ENCODE measurements at regions not wholly inside any gene's neighbourhood (a gene's known extent, or its start where the extent isn't known, plus 50 kb on each side); places are given as distances from the start of the nearest gene placed in this dataset.

- no peak for DNase-seq (ENCODE audit: low read depth, low spot score)
- CTCF ChIA-PET, result no interaction called here
- H3K4me3 ChIP-seq (ENCODE audit: low read depth, low read length), result no peak overlapping the region
- no peak for TF ChIP-seq CTCF (IDR thresholded peaks at IDR 0.05; ENCODE audit: insufficient read depth, low read length, missing control alignments)
- POLR2A ChIA-PET, result no interaction called here
Observed at GRCh38 chr6:15763364-15763763, 100.5 kb upstream of the DTNBP1 start.

- DNase-seq (ENCODE audit: low read depth, low spot score), result no peak
- H3K4me3 ChIP-seq (ENCODE audit: low read depth, low read length), result no peak overlapping the region
- no peak for TF ChIP-seq CTCF (IDR thresholded peaks at IDR 0.05; ENCODE audit: insufficient read depth, low read length, missing control alignments)
- ChIA-PET CTCF (no interaction called here), POLR2A (no interaction called here)
Observed at GRCh38 chr6:15761045-15761502, 98.2 kb upstream of the DTNBP1 start.

GRCh38 chr6:15758631-15759215, 95.9 kb upstream of the DTNBP1 start:
- POLR2A ChIA-PET, result no interaction called here
- no peak overlapping the region for H3K4me3 ChIP-seq (ENCODE audit: low read depth, low read length)
- TF ChIP-seq CTCF (IDR thresholded peaks at IDR 0.05; ENCODE audit: insufficient read depth, low read length, missing control alignments), result no peak
- no peak for DNase-seq (ENCODE audit: low read depth, low spot score)
- CTCF ChIA-PET, result no interaction called here

- ChIA-PET CTCF (no interaction called here), POLR2A (no interaction called here)
- no peak overlapping the region for H3K4me3 ChIP-seq (ENCODE audit: low read depth, low read length)
- TF ChIP-seq CTCF (IDR thresholded peaks at IDR 0.05; ENCODE audit: insufficient read depth, low read length, missing control alignments), result no peak
- DNase-seq (ENCODE audit: low read depth, low spot score), result no peak
Observed at GRCh38 chr6:15755526-15755925, 92.7 kb upstream of the DTNBP1 start.

GRCh38 chr6:15754706-15755079, 91.9 kb upstream of the DTNBP1 start:
- CTCF ChIA-PET, result interaction anchor here (1.2 kb wide), 1 partner anchor 428 kb away, joined by 3 read pairs; no protein-coding TSS in a partner anchor
- DNase-seq (ENCODE audit: low read depth, low spot score), result no peak
- H3K4me3 ChIP-seq (ENCODE audit: low read depth, low read length), result no peak overlapping the region
- no peak for TF ChIP-seq CTCF (IDR thresholded peaks at IDR 0.05; ENCODE audit: insufficient read depth, low read length, missing control alignments)
- POLR2A ChIA-PET, result no interaction called here

- CTCF ChIA-PET, result interaction anchor here (1.2 kb wide), 1 partner anchor 428 kb away, joined by 3 read pairs; no protein-coding TSS in a partner anchor
- DNase-seq (ENCODE audit: low read depth, low spot score), result no peak
- POLR2A ChIA-PET, result no interaction called here
Observed at GRCh38 chr6:15754035-15754705, 91.3 kb upstream of the DTNBP1 start.

More at GRCh38 chr6:15754035-15754705, 91.3 kb upstream of the DTNBP1 start:
- TF ChIP-seq CTCF (IDR thresholded peaks at IDR 0.05; ENCODE audit: insufficient read depth, low read length, missing control alignments), result no peak
- no peak overlapping the region for H3K4me3 ChIP-seq (ENCODE audit: low read depth, low read length)

All from AG04449 (cell line).